Ramos (cell line): ENCODE measurements at regions not wholly inside any gene's neighbourhood (a gene's known extent, or its start where the extent isn't known, plus 50 kb on each side); places are given as distances from the start of the nearest gene placed in this dataset.

Experiments
- in situ Hi-C: fragments of 300-500 bp; cut with MboI; formaldehyde crosslinking; loops from one replicate; pipeline ENCODE4 v1.14.3; 2022; ENCODE audit warnings: low sequenced_read_pairs; ENCODE audit not compliant: unreplicated experiment

DNA sequence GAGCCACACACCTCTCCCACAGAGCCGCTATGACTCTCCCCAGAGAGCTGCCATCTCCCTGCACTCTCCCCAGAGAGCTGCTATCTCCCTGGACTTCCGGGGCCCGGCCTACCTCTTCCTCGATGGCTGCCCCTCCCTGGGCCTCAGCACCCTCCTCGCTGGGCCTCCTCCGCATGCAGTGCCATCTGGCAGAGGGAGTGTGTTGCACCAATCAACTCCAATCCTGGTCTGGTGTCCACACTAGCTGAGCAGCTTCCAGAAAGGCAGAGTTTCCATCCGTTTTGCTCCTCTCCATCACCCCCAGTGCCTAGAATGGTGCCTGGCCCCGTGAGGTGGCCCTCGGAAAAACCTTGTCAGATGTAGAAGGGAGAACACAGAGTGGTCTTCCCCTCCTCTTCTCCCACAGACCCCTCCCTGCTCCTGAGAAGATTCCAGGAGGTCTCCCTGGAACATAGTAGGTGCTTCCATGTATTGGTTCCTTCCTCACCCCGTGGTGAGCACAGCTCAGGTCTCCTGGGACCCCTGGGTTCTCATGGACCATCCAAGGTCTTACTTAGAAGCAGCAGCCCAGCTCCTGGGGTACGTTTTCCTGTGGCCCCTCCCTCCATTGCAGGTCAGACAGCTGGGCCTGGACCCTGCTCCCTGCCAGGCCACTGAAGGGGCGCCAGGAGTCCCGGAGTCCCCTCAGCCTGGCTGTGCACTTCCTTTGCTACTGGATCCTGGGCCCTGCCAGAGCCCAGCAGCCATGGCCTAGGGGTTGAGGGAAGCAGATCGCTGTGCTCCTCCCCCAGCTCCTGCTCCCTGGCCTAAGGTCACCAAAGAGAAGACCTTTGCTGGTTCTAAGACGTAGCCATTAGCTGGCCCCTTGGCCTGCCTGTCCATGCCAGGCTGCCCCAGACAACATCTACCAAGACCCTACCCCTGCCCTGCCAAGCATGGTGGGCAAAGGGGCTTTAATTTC lies 233.8 kb upstream of the GSE1 start:
- in situ Hi-C loops: no loop called here

DNA sequence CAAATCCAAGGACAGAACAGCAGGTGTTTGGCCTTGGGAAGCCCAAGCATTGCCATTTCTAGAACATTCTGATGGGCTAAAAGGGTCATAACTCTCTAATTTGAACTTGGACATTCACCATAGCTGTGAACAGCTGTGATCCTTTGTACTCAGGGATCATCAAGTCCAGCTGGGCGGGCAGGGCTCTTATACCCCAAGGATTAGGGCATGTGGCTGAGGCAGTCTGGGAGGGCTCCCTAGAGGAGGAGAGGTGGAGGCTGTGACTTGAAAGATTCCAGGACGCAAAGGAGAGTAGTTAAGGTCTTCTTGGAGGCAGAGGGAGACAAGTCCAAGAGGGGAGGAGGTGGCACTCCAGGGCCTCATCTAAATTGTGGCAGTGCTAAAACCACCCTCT lies 233.1 kb upstream of the GSE1 start:
- in situ Hi-C loops: no loop called here

- in situ Hi-C loops: no loop called here
These were observed 232.0 kb upstream of the GSE1 start for GRCh38 chr16:85380905-85381737.

GRCh38 chr16:85381738-85382592 lies 231.2 kb upstream of the GSE1 start:
- in situ Hi-C loops: no loop called here

- in situ Hi-C loops: no loop called here
These were observed 230.4 kb upstream of the GSE1 start for GRCh38 chr16:85382717-85383118.

GRCh38 chr16:85383836-85384832 lies 229.0 kb upstream of the GSE1 start:
- in situ Hi-C loops: no loop called here

- in situ Hi-C loops: no loop called here
These were observed 228.2 kb upstream of the GSE1 start for GRCh38 chr16:85384833-85385462.

GRCh38 chr16:85385463-85386331 lies 227.4 kb upstream of the GSE1 start:
- in situ Hi-C loops: no loop called here

- in situ Hi-C loops: no loop called here
These were observed 226.5 kb upstream of the GSE1 start for GRCh38 chr16:85386467-85387170.

GRCh38 chr16:85387171-85387507 lies 226.0 kb upstream of the GSE1 start:
- in situ Hi-C loops: no loop called here

GRCh38 chr16:85387731-85388295 lies 225.3 kb upstream of the GSE1 start:
- in situ Hi-C loops: no loop called here

GRCh38 chr16:85389679-85390470 lies 223.2 kb upstream of the GSE1 start:
- in situ Hi-C loops: no loop called here

DNA sequence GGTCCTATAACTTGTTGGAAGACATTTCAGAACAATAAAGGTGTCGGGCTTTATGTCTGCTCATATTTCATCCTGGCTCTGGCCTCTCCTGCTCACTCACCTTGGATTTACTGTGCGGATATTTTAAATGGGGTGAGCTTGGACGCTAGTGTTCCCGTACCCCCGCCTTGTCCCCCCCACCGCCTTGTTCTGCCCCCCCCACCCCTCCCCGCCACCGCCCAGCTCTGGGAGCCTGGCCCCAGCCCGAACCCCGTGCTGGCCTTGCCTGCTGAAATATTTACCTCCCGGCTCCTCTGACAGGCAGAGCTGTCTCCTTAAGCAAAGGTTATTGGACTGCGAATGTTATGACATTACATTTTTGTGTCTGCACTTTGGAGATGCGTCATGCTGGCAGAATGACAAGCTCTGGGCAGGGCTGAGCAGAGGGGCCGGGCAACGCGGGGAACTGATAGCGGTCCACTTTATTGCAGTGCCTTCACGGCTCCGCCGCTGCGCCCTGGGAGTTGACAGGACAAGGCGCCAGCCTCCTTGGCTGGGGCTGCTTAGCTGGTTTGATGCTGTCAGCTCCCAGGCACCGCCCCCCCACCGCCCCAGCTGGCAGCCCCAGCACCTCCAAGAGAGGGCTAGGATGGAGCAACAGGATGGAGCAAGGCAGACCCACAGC lies 222.5 kb upstream of the GSE1 start:
- in situ Hi-C loops: no loop called here

DNA sequence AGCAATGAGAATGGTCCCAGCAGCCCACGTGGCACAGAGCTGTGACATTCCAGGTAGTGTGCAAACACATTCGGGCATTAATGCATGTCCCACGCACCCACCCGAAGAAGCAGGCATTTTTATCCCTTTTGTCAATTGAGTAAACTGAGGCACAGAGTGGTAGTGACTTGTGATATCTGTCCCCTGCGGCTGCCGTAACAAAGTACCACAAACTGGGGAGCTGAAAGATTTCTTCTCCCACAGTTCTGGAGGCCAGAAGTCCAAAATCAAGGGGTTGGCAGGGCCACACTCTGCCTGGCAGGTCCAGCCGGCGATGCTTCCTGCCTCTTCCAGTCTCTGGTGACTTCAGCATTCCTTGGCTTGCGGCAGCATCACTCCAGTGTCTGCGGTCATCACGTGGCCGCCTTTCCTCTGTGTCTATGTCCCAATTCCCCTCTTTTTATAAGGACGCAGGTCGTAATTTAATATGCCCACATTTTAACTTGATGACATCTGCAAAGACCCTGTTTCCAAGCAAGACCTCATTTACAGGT lies 221.9 kb upstream of the GSE1 start:
- in situ Hi-C loops: no loop called here

GRCh38 chr16:85391769-85392583 lies 221.1 kb upstream of the GSE1 start:
- in situ Hi-C loops: no loop called here
